HG02852 (cell line): ENCODE measurements at regions not wholly inside any gene's neighbourhood (a gene's known extent, or its start where the extent isn't known, plus 50 kb on each side); places are given as distances from the start of the nearest gene placed in this dataset.
"Not testable (repeated sequence)": the region's sequence is repeated elsewhere in the genome, so short reads cannot be mapped to it uniquely, and the experiment has no call there.

Source experiments
- ATAC-seq: cut with Tn5 transposase; IDR thresholded peaks from one replicate; pipeline ENCODE4 v1.9.1; 2021; ENCODE audit warnings: mild to moderate bottlenecking, moderate library complexity; ENCODE audit not compliant: unreplicated experiment

DNA sequence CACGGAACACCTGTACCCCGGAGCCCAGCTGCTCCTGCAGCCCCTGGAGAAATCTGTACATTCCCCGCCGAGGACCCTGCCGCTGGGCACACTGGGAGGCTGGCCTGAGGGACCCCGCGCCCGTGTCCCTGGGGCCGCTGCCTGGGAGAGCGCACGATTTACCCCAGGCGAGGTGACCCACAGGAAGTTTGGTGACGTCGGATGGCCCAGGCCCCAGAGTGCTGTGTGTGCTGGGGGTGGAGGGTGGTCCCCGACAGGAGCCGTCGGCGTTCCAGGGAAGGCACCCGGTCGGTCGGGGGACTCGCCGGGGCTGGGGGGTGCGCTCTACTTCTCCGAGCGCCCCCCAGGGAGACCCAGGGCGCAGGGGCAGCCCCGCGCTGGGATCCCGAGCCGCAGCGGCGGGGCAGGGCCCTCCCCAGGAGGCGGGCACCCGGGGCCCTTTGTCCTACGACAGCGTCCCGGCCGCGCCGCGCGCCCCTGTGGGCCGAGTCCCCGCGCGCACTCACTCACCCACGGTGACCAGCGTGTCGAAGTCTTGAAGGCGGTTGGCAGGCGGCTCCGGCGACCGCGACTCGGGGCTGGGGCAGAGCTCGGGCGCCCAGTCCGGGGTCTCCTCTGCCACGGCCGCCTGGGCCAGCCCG is 167.9 kb upstream of the PRKX start:
- peak; percentile 48 for ATAC-seq

DNA sequence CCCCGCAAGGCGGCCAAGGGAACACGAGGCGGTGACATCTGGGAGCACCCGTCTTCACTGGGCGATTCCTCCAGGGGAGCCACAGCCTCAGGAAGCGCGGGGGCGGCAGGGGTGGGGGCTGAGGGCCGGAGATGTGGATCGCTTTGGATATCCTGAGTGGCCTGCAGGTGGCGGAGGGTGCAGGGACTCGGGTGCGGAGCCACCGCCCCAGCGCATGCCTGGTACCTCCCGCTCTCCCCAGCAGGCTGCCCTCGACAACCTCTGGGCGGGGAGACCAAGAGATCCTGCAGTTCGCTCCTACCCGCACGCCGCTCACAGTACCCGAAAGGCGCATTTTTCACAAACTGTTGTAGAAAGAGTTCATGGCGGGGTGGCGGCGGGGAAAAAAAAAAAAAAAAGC is 162.9 kb upstream of the PRKX start:
- ATAC-seq = not testable (repeated sequence)

DNA sequence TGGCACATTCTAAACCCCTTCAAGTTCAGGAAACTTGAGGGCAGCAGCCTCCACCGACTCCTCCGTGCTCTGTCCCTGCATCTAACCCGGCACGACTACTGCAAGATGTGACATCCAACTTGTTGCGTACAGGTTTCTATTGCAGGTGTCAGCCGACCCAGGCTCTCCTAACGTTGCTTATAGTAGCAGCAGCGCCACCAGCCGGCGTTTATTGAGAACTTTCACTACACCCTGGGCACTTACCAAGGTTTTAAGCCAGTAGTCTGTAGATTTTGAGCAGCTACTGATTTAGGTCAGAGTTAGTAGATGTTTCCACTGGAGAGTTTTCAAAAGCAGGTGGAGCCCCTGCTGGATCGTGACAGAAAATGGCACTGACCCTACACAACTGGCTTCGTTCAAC is 162.2 kb upstream of the PRKX start:
- ATAC-seq = not testable (repeated sequence)

DNA sequence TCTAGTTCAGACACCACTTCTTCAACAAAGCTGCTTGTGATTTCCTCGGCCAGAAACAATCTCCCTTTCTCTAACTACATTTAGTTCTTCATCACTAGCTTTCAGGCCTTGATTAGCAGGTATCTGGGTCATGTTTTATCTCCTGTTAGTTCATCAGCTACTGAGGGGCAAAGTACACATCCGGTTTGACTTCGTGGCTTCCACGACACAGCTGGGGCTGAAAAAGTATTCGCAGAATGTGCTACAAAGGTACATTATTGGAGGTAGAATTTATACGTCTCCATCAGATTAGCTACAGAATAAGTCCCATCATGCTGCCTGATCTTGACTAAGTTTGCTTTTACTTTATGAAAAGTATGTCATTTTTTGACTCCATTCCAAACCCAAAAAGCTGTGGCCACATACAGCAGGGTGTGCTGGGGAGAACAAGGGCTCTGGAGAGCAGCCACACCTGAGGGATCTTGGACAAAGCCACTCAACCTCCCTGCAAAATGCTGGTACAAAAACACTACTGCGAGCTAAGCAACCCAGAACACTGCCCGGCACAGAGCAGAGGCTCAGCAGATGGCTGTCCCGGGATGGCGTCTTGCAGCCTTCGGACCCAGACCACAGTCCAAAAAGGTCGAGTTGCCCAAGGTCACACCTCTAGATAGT is 158.9 kb upstream of the PRKX start:
- ATAC-seq = not testable (repeated sequence)

DNA sequence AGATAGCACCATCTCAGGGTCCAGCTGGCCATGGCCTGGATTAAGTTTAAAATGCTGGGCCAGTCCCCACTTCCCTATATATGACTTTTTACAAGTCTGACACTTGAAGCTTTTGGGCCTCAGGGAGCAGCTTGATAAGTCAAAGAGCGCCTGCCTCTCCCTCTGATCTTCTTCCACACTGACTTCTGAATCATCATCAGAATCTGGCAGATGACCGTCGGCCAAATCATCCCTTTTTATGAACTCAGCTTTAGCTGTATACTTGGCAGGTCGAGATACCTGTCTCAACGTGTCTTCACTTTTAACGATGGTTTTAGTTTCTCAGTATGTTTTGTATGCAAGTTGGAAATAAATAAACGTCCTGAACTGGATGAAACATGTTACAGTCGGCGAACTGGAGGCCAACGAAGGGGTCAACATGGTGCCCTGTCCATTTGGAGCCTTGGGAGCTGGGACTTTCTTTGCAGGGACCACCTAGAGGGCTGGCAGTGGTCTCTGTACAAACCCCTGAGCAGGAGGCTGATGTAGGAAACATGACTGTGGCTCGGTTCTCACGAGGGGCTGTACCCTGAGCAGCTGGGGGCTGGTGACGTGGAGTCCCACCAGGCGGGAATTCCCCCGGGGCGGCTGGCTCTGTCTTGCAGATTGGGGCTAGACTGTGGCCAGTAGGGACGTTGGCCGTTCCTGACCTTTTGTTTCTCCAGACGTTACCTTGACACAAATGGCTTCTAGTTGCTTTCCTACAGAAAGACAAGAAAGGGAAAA is 153.8 kb upstream of the PRKX start:
- ATAC-seq = not testable (repeated sequence)

DNA sequence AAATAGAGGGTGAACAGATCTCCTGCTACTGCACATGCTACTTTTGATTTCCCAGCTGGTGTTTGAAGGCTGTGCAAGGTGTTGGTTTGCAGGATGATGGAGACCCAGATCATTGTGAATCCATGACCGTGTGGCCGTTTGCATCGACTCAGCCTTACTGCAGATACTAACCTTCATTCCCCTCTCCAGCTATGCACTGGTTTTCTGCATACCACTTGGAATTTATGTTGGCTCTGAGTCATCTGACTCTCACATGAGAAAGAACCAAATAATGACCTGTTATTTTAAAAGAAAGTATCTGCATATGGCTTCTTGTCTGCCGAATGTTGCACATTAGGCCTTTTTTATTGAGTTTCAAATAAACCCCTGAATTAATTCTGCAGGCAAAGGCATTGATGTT is 144.9 kb upstream of the PRKX start:
- not testable (repeated sequence) for ATAC-seq

DNA sequence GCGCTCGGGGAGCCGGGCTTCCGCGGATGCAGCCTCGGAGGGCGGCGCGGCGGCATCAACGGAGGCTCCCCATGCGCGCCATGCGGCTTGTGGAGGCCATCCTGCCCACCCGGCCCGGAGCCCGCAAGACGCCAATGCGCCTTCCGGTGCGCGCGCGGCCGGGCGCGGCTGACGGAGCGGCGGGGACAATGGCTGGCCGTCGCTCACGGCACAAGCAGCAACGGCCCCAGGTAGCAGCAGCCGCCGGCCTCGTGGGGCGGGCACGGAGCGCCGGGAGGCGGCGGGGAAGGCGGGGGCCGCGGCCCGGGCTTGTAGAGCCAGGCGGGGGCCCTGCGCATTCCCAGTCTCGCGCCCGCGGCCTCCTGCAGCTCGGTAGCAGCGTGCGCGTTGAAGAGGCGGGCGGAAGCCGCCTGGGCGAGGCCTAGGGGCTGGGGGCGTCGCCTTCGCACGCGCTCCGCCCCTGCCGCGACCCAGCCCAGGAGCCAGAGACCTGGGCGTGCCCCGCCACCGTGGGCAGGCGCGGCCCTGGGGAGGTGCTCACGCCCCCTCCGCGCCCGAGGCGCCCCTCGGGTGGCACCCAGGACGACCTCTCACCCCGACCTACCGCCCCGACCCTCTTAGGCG is 130.2 kb upstream of the PRKX start:
- peak; percentile 93 for ATAC-seq

DNA sequence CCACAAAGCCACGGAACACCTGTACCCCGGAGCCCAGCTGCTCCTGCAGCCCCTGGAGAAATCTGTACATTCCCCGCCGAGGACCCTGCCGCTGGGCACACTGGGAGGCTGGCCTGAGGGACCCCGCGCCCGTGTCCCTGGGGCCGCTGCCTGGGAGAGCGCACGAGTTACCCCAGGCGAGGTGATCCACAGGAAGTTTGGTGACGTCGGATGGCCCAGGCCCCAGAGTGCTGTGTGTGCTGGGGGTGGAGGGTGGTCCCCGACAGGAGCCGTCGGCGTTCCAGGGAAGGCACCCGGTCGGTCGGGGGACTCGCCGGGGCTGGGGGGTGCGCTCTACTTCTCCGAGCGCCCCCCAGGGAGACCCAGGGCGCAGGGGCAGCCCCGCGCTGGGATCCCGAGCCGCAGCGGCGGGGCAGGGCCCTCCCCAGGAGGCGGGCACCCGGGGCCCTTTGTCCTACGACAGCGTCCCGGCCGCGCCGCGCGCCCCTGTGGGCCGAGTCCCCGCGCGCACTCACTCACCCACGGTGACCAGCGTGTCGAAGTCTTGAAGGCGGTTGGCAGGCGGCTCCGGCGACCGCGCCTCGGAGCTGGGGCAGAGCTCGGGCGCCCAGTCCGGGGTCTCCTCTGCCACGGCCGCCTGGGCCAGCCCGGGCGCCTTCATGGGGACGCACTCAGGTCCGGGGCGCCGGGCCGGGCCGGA is 129.5 kb upstream of the PRKX start:
- ATAC-seq = peak; percentile 52

DNA sequence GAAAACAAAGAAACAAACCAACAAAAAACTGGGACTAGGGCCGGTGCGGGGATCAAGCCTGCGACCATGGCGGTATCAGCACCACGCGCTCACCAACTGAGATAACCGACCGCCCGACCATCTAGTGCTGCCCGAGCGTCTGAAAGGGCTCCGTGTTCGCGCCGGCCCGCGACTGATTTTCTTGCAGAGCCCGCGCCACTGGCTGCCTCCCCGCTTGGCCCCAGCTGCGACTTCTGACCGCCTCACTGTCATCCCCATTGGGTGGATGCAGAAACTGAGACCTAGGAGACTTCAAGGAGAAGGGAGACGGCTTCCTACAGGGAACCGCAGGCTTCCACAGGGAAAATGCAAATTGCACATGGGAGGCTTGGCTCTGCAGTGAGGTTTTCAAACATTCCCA is 125.3 kb upstream of the PRKX start:
- not testable (repeated sequence) for ATAC-seq

DNA sequence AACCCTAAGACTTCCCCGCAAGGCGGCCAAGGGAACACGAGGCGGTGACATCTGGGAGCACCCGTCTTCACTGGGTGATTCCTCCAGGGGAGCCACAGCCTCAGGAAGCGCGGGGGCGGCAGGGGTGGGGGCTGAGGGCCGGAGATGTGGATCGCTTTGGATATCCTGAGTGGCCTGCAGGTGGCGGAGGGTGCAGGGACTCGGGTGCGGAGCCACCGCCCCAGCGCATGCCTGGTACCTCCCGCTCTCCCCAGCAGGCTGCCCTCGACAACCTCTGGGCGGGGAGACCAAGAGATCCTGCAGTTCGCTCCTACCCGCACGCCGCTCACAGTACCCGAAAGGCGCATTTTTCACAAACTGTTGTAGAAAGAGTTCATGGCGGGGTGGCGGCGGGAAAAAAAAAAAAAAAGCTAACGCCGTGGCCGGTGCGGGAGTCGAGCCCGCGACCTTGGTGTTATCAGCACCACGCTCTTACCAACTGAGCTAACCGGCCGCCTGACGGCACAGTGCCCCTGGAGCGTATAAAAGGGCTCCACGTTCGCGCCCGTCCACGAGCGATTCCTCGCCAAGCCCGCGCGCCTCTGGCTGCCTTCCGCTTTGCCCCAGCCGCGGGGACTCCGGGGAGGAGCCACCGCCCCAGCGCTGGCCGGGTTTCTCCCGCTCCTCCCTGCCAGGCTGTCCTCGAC is 124.7 kb upstream of the PRKX start:
- ATAC-seq = not testable (repeated sequence)

DNA sequence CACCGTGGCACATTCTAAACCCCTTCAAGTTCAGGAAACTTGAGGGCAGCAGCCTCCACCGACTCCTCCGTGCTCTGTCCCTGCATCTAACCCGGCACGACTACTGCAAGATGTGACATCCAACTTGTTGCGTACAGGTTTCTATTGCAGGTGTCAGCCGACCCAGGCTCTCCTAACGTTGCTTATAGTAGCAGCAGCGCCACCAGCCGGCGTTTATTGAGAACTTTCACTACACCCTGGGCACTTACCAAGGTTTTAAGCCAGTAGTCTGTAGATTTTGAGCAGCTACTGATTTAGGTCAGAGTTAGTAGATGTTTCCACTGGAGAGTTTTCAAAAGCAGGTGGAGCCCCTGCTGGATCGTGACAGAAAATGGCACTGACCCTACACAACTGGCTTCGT is 123.8 kb upstream of the PRKX start:
- ATAC-seq = not testable (repeated sequence)

DNA sequence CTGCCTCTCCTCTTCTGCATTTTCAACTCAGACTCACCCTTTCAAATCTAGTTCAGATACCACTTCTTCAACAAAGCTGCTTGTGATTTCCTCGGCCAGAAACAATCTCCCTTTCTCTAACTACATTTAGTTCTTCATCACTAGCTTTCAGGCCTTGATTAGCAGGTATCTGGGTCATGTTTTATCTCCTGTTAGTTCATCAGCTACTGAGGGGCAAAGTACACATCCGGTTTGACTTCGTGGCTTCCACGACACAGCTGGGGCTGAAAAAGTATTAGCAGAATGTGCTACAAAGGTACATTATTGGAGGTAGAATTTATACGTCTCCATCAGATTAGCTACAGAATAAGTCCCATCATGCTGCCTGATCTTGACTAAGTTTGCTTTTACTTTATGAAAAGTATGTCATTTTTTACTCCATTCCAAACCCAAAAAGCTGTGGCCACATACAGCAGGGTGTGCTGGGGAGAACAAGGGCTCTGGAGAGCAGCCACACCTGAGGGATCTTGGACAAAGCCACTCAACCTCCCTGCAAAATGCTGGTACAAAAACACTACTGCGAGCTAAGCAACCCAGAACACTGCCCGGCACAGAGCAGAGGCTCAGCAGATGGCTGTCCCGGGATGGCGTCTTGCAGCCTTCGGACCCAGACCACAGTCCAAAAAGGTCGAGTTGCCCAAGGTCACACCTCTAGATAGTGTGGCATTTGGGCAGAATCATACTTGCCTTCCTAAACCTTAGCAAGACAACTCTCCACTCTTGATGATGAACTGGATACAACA is 120.5 kb upstream of the PRKX start:
- ATAC-seq = not testable (repeated sequence)

DNA sequence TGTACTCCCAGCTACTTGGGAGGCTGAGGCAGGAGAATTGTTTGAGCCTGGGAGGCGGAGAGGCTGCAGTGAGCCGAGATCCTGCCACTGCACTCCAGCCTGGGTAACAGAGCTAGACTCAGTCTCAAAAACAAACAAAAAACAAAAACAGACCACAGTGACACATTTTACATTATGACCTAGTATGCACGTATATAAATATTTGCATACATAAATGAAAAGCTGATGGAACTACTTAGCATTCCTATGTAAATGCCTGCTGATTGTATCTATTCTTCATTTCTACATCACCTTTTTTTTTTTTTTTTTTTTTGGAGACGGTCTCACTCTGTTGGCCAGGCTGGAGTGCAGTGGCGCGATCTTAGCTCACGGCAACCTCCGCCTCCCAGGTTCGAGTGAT is 116.6 kb upstream of the PRKX start:
- ATAC-seq = not testable (repeated sequence)

DNA sequence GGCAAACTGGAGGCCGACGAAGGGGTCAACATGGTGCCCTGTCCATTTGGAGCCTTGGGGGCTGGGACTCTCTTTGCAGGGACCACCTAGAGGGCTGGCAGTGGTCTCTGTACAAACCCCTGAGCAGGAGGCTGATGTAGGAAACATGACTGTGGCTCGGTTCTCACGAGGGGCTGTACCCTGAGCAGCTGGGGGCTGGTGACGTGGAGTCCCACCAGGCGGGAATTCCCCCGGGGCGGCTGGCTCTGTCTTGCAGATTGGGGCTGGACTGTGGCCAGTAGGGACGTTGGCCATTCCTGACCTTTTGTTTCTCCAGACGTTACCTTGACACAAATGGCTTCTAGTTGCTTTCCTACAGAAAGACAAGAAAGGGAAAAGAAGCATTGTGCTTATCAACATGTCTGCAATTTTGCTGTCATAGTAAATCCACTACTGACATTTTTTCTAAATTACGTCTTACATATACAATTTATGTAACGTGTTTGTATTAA is 115.6 kb upstream of the PRKX start:
- not testable (repeated sequence) for ATAC-seq

DNA sequence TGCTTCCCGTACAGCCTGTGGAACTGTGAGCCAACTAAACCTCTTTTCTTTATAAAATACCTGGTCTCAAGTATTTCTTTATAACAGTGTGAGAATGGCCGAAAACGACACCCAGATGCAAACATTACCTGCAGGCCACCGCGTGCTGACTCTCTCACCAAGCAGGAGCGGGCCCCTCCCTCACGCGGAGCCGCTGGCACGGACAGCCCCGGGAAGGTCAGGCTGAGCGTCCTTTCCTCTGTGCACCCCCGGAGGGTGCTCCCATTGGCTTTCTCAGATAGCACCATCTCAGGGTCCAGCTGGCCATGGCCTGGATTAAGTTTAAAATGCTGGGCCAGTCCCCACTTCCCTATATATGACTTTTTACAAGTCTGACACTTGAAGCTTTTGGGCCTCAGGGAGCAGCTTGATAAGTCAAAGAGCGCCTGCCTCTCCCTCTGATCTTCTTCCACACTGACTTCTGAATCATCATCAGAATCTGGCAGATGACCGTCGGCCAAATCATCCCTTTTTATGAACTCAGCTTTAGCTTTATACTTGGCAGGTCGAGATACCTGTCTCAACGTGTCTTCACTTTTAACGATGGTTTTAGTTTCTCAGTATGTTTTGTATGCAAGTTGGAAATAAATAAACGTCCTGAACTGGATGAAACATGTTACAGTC is 115.1 kb upstream of the PRKX start:
- ATAC-seq = not testable (repeated sequence)

DNA sequence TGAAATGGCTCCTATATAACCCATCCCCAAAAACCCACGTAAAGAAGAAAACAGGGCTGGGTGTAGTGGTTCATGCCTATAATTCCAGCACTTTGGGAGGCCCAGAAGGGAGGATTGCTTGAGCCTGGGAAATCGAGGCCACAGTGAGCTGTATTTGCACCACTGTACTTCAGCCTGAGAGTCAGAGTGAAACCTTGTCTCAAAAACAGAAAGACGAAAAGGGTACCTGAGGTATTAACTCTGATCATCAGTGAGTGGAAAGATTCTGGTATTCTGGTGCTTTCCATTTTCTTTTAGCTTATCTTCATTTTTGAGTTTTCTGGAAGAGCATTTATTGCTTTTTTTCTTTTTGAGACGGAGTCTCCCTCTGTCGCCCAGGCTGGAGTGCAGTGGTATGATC is 110.6 kb upstream of the PRKX start:
- ATAC-seq = peak; percentile 49

DNA sequence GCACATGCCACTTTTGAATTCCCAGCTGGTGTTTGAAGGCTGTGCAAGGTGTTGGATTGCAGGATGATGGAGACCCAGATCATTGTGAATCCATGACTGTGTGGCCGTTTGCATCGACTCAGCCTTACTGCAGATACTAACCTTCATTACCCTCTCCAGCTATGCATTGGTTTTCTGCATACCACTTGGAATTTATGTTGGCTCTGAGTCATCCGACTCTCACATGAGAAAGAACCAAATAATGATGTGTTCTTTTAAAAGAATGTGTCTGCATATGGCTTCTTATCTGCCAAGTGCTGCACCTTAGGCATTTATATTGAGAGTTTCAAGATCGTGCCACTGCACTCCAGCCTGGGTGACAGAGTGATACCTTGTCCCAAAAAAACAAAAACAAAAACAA is 106.7 kb upstream of the PRKX start:
- no peak for ATAC-seq

DNA sequence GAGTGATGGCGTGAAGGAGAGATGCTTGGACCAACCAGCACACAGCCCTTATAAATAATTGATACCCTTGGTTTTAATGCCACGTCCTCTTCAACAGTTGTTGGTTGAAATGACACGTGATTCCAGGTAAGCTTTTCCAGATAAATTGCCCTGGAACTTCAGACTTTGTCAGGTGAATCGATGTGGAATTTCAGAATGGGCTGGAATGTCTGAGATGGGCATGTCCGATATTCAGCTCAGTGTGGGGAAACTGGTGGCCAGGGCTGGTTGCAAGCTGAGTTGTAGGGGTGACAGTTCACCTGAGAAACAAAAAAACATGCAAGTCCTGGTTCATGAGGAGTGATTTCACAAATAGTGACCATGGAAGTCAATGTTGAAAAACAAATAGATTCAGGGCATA is 104.0 kb upstream of the PRKX start:
- not testable (repeated sequence) for ATAC-seq
